ENCODE measurements at regions not wholly inside any gene's neighbourhood (a gene's known extent, or its start where the extent isn't known, plus 50 kb on each side); places are given as distances from the start of the nearest gene placed in this dataset.

GRCh38 chr11:26025676-26026075 lies 306.3 kb upstream of the ANO3 start:
- no peaks in the 10 kb centered on the region for H3K36me3 ChIP-seq
- H3K4me3 ChIP-seq = no peak overlapping the region
- 89 to 94% methylated on average over 2 of the region's 2 CpGs for WGBS, 2 donors
- H3K4me1 ChIP-seq = no peaks in the 10 kb centered on the region
- H3K27ac ChIP-seq = no peak overlapping the region
- ATAC-seq (ENCODE audit: low FRiP score in 2 of 2) = no peak
- no peaks in the 10 kb centered on the region for H3K27me3 ChIP-seq
- TF ChIP-seq POLR2AphosphoS5 (IDR thresholded peaks at IDR 0.05) (no peak), POLR2A (IDR thresholded peaks at IDR 0.05) (no peak), CTCF (IDR thresholded peaks at IDR 0.05) (no peak), EP300 (IDR thresholded peaks at IDR 0.05) (no peak)
- DNase-seq = no peak
- no peaks in the 10 kb centered on the region for H3K9me3 ChIP-seq

GRCh38 chr11:26026078-26026477 lies 305.9 kb upstream of the ANO3 start:
- no peaks in the 10 kb centered on the region for H3K4me1 ChIP-seq
- no peak for DNase-seq
- no peaks in the 10 kb centered on the region for H3K36me3 ChIP-seq
- no peak for ATAC-seq (ENCODE audit: low FRiP score in 2 of 2)
- no peak for TF ChIP-seq EP300 (IDR thresholded peaks at IDR 0.05)
- TF ChIP-seq POLR2AphosphoS5 (IDR thresholded peaks at IDR 0.05) = no peak
- no peak for TF ChIP-seq POLR2A (IDR thresholded peaks at IDR 0.05)
- TF ChIP-seq CTCF (IDR thresholded peaks at IDR 0.05) = no peak
- H3K27me3 ChIP-seq = no peaks in the 10 kb centered on the region
- H3K9me3 ChIP-seq = no peaks in the 10 kb centered on the region
- H3K27ac ChIP-seq = no peak overlapping the region
- H3K4me3 ChIP-seq = no peak overlapping the region
- 84 to 86% methylated on average over 1 of the region's 1 CpG for WGBS, 2 donors

GRCh38 chr11:26027887-26028286 lies 304.0 kb upstream of the ANO3 start:
- ATAC-seq (ENCODE audit: low FRiP score in 2 of 2) (no peak), DNase-seq (no peak)
- Histone ChIP-seq H3K4me3 (no peak overlapping the region), H3K4me1 (no peaks in the 10 kb centered on the region), H3K27me3 (no peaks in the 10 kb centered on the region), H3K27ac (no peak overlapping the region), H3K9me3 (no peaks in the 10 kb centered on the region), H3K36me3 (no peaks in the 10 kb centered on the region)
- TF ChIP-seq CTCF (IDR thresholded peaks at IDR 0.05) = no peak
- TF ChIP-seq EP300 (IDR thresholded peaks at IDR 0.05) = no peak

- Histone ChIP-seq H3K36me3 (no peaks in the 10 kb centered on the region), H3K27ac (no peak overlapping the region), H3K27me3 (no peaks in the 10 kb centered on the region), H3K4me1 (no peaks in the 10 kb centered on the region), H3K9me3 (no peaks in the 10 kb centered on the region), H3K4me3 (no peak overlapping the region)
- ATAC-seq (ENCODE audit: low FRiP score in 2 of 2) = no peak
- TF ChIP-seq POLR2AphosphoS5 (IDR thresholded peaks at IDR 0.05) = no peak
- TF ChIP-seq CTCF (IDR thresholded peaks at IDR 0.05) = no peak
- no peak for TF ChIP-seq POLR2A (IDR thresholded peaks at IDR 0.05)
- no peak for TF ChIP-seq EP300 (IDR thresholded peaks at IDR 0.05)
- 60 to 62% methylated on average over 2 of the region's 2 CpGs for WGBS, 2 donors
- no peak for DNase-seq
Observed at GRCh38 chr11:26028393-26028911, 303.5 kb upstream of the ANO3 start.

- no peak for DNase-seq
- no peaks in the 10 kb centered on the region for H3K9me3 ChIP-seq
- WGBS, 2 donors = 84 to 88% methylated on average over 3 of the region's 3 CpGs
- no peak for ATAC-seq (ENCODE audit: low FRiP score in 2 of 2)
- no peaks in the 10 kb centered on the region for H3K36me3 ChIP-seq
- no peaks in the 10 kb centered on the region for H3K4me1 ChIP-seq
- H3K4me3 ChIP-seq = no peak overlapping the region
- no peaks in the 10 kb centered on the region for H3K27me3 ChIP-seq
- H3K27ac ChIP-seq = no peak overlapping the region
- TF ChIP-seq EP300 (IDR thresholded peaks at IDR 0.05) (no peak), POLR2A (IDR thresholded peaks at IDR 0.05) (no peak), CTCF (IDR thresholded peaks at IDR 0.05) (no peak), POLR2AphosphoS5 (IDR thresholded peaks at IDR 0.05) (no peak)
Observed at GRCh38 chr11:26030399-26030798, 301.5 kb upstream of the ANO3 start.

All from upper lobe of left lung (tissue), 6 donors.